Lower leg skin (tissue), 3 donors: ENCODE measurements at regions not wholly inside any gene's neighbourhood (a gene's known extent, or its start where the extent isn't known, plus 50 kb on each side); places are given as distances from the start of the nearest gene placed in this dataset.

ENCODE experiments used
- POLR2A ChIP-seq, 2 donors: fragments of 450-650 bp; IDR thresholded peaks; one replicate each; pipeline ENCODE4 v1.6.1; 2016 to 2017; ENCODE audit warnings: antibody characterized with exemption in 2 of 2, mild to moderate bottlenecking in 1 of 2, moderate library complexity in 1 of 2
- TF ChIP-seq, protein P1 (sequence below), 3 donors: fragments of 450-650 bp; IDR thresholded peaks; one replicate each; pipeline ENCODE4 v1.5.1; 2016; ENCODE audit warnings: antibody characterized with exemption in 3 of 3, mild to moderate bottlenecking in 3 of 3, moderate library complexity in 2 of 3

DNA sequence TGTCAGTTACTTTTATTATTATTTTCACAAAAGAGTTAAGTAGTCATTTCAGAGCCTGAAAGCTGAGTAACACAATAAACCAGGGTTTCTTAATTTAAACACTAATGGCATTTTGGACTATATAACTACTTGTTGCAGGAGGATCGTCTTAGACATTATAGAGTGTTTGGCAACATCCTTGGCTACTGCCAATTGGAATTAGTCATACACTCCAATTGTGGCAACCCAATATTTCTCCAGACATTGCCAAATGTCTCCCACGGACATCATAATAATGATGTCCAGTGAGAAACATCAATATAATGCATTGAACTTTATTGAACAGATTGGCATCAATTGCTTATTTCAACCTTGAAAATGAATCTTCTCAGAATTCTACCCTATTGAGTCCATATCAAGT is 441.9 kb upstream of the ADGRL4 start:
- TF ChIP-seq, protein P1, sequence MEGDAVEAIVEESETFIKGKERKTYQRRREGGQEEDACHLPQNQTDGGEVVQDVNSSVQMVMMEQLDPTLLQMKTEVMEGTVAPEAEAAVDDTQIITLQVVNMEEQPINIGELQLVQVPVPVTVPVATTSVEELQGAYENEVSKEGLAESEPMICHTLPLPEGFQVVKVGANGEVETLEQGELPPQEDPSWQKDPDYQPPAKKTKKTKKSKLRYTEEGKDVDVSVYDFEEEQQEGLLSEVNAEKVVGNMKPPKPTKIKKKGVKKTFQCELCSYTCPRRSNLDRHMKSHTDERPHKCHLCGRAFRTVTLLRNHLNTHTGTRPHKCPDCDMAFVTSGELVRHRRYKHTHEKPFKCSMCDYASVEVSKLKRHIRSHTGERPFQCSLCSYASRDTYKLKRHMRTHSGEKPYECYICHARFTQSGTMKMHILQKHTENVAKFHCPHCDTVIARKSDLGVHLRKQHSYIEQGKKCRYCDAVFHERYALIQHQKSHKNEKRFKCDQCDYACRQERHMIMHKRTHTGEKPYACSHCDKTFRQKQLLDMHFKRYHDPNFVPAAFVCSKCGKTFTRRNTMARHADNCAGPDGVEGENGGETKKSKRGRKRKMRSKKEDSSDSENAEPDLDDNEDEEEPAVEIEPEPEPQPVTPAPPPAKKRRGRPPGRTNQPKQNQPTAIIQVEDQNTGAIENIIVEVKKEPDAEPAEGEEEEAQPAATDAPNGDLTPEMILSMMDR (IDR thresholded peaks at IDR 0.05) = no peak
- no peak for TF ChIP-seq POLR2A (IDR thresholded peaks at IDR 0.05)
